KMS-11 (cell line): ENCODE measurements at regions not wholly inside any gene's neighbourhood (a gene's known extent, or its start where the extent isn't known, plus 50 kb on each side); places are given as distances from the start of the nearest gene placed in this dataset.

Experiments used
- H2AFZ ChIP-seq: fragments of 200-600 bp; sonication (generic); 2 replicates; pipeline ENCODE4 v1.6.1; 2016; ENCODE audit warnings: antibody characterized with exemption, mixed run types, low read depth
- H3K27ac ChIP-seq: fragments of 200-600 bp; sonication (generic); 2 replicates; pipeline ENCODE4 v1.6.1; 2016; ENCODE audit warnings: mild to moderate bottlenecking, mixed run types
- H3K27me3 ChIP-seq: fragments of 200-600 bp; sonication (generic); 2 replicates; pipeline ENCODE4 v1.6.1; 2017; ENCODE audit warnings: mild to moderate bottlenecking, low read depth, mixed run types, moderate library complexity; ENCODE audit not compliant: insufficient read depth
- H3K36me3 ChIP-seq: fragments of 200-600 bp; sonication (generic); 2 replicates; pipeline ENCODE4 v1.6.1; 2017; ENCODE audit warnings: mild to moderate bottlenecking, mixed run types; ENCODE audit not compliant: insufficient read depth
- H3K4me1 ChIP-seq: fragments of 200-600 bp; sonication (generic); 2 replicates; pipeline ENCODE4 v1.6.1; 2016; ENCODE audit warnings: mild to moderate bottlenecking, low read depth, mixed run types; ENCODE audit not compliant: poor library complexity, severe bottlenecking
- H3K4me2 ChIP-seq: fragments of 200-600 bp; sonication (generic); 2 replicates; pipeline ENCODE4 v1.7.0; 2016; ENCODE audit warnings: mild to moderate bottlenecking, mixed run types
- H3K4me3 ChIP-seq: fragments of 200-600 bp; sonication (generic); IDR thresholded peaks from 2 replicates; pipeline ENCODE4 v1.6.1; 2017; ENCODE audit warnings: low read depth, low read length, mixed read lengths; ENCODE audit not compliant: insufficient read depth
- H3K79me2 ChIP-seq: fragments of 200-600 bp; sonication (generic); 2 replicates; pipeline ENCODE4 v1.6.1; 2016; ENCODE audit warnings: low read depth, mixed run types; ENCODE audit not compliant: insufficient read depth
- H3K9ac ChIP-seq: fragments of 200-600 bp; sonication (generic); 2 replicates; pipeline ENCODE4 v1.6.1; 2016; ENCODE audit warnings: mild to moderate bottlenecking, mixed run types
- H4K20me1 ChIP-seq: fragments of 200-600 bp; sonication (generic); 2 replicates; pipeline ENCODE4 v1.6.1; 2016; ENCODE audit warnings: mild to moderate bottlenecking, mixed run types; ENCODE audit not compliant: insufficient read depth
- TF ChIP-seq, protein P1 (sequence below): fragments of 200-600 bp; sonication (generic); conservative IDR thresholded peaks from 2 replicates; pipeline ENCODE4 v1.6.1; 2017; ENCODE audit warnings: low read depth, mild to moderate bottlenecking, antibody characterized with exemption, low read length, moderate library complexity, mixed read lengths

- Histone ChIP-seq H3K9ac (no peak overlapping the region), H3K36me3 (no peaks in the 10 kb centered on the region), H3K4me2 (no peak overlapping the region), H4K20me1 (no peaks in the 10 kb centered on the region), H2AFZ (no peak overlapping the region), H3K27ac (no peak overlapping the region), H3K4me3 (no peak overlapping the region), H3K79me2 (no peaks in the 10 kb centered on the region), H3K4me1 (no peaks in the 10 kb centered on the region), H3K27me3 (no peaks in the 10 kb centered on the region)
- TF ChIP-seq, protein P1, sequence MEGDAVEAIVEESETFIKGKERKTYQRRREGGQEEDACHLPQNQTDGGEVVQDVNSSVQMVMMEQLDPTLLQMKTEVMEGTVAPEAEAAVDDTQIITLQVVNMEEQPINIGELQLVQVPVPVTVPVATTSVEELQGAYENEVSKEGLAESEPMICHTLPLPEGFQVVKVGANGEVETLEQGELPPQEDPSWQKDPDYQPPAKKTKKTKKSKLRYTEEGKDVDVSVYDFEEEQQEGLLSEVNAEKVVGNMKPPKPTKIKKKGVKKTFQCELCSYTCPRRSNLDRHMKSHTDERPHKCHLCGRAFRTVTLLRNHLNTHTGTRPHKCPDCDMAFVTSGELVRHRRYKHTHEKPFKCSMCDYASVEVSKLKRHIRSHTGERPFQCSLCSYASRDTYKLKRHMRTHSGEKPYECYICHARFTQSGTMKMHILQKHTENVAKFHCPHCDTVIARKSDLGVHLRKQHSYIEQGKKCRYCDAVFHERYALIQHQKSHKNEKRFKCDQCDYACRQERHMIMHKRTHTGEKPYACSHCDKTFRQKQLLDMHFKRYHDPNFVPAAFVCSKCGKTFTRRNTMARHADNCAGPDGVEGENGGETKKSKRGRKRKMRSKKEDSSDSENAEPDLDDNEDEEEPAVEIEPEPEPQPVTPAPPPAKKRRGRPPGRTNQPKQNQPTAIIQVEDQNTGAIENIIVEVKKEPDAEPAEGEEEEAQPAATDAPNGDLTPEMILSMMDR: no peak
Observed at GRCh38 chr4:159606835-159607234, 504.0 kb downstream of the RAPGEF2 start.

GRCh38 chr4:159607809-159608208, 504.9 kb downstream of the RAPGEF2 start:
- H3K4me1 ChIP-seq: no peaks in the 10 kb centered on the region
- H3K79me2 ChIP-seq: no peaks in the 10 kb centered on the region
- H3K4me2 ChIP-seq: no peak overlapping the region
- no peaks in the 10 kb centered on the region for H3K36me3 ChIP-seq
- H3K27me3 ChIP-seq: no peaks in the 10 kb centered on the region
- H3K27ac ChIP-seq: no peak overlapping the region
- no peak overlapping the region for H2AFZ ChIP-seq
- no peak overlapping the region for H3K9ac ChIP-seq
- TF ChIP-seq, protein P1: no peak
- H4K20me1 ChIP-seq: no peaks in the 10 kb centered on the region
- no peak overlapping the region for H3K4me3 ChIP-seq

DNA sequence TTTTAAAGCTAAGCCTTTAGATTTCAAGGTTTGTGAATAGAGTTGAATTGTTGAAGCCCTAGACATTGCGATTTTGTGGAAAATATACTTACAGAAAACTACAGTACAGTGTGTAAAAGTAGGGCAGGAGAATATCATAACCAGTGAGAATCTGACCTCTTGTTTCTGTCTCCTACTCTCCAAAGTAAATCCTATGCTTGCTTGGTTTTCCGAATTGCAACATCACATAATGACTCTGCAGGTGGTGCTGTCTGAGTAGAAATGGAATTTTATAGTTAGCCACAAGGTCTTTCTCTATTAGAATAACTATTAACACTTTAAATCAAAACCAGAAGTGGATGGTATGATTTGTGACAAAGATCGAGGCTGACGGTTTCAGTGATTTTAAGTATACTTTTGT, 505.6 kb downstream of the RAPGEF2 start:
- Histone ChIP-seq H3K79me2 (no peaks in the 10 kb centered on the region), H3K4me3 (no peak overlapping the region)

DNA sequence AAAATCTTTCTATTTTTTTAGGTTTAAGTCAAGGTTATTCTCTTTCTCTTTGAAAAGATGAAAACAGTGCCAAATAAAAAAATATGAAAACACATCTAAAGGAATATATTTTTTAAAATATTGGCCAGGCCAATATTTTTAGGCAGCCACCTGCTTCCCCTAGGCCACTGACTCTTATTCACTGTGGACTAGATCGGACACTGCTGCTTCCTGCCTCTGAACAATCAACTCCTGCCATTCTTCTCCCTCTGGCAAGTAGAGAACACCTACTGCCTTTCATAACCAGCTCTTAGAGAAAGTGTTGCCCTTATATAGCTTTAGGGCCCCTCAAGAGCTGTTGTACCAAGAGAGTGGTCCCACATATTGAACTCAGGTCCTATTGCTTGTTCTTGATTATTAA, 529.2 kb downstream of the RAPGEF2 start:
- Histone ChIP-seq H3K36me3 (no peaks in the 10 kb centered on the region), H3K9ac (no peak overlapping the region), H2AFZ (no peak overlapping the region), H4K20me1 (no peaks in the 10 kb centered on the region), H3K27ac (no peak overlapping the region), H3K4me3 (no peak overlapping the region), H3K27me3 (no peaks in the 10 kb centered on the region), H3K4me1 (no peaks in the 10 kb centered on the region), H3K4me2 (no peak overlapping the region), H3K79me2 (no peaks in the 10 kb centered on the region)
- TF ChIP-seq, protein P1: no peak

More for the DNA sequence above, 505.6 kb downstream of the RAPGEF2 start:
- no peaks in the 10 kb centered on the region for H3K36me3 ChIP-seq
- TF ChIP-seq, protein P1: no peak
- H2AFZ ChIP-seq: no peak overlapping the region
- no peaks in the 10 kb centered on the region for H3K27me3 ChIP-seq
- H3K4me1 ChIP-seq: no peaks in the 10 kb centered on the region
- no peaks in the 10 kb centered on the region for H4K20me1 ChIP-seq
- H3K4me2 ChIP-seq: no peak overlapping the region
- H3K9ac ChIP-seq: no peak overlapping the region
- H3K27ac ChIP-seq: no peak overlapping the region
